Esophagus muscularis mucosa (tissue), 3 donors: ENCODE measurements at regions not wholly inside any gene's neighbourhood (a gene's known extent, or its start where the extent isn't known, plus 50 kb on each side); places are given as distances from the start of the nearest gene placed in this dataset.

Source experiments
- POLR2AphosphoS5 ChIP-seq, 2 donors: sonication (generic); formaldehyde crosslinking; IDR thresholded peaks; one replicate each; pipeline ENCODE4 v1.6.1; 2017; ENCODE audit warnings: antibody characterized with exemption in 2 of 2
- TF ChIP-seq, protein P1 (sequence below), 3 experiments: fragments of 200-600 bp in 2 of 3; fragments of 450-650 bp in 1 of 3; sonication (generic) in 2 of 3; IDR thresholded peaks; one replicate each; pipeline ENCODE4 v1.5.1; 2017 to 2019; ENCODE audit warnings: antibody characterized with exemption in 3 of 3, mild to moderate bottlenecking in 2 of 3, moderate library complexity in 1 of 3

DNA sequence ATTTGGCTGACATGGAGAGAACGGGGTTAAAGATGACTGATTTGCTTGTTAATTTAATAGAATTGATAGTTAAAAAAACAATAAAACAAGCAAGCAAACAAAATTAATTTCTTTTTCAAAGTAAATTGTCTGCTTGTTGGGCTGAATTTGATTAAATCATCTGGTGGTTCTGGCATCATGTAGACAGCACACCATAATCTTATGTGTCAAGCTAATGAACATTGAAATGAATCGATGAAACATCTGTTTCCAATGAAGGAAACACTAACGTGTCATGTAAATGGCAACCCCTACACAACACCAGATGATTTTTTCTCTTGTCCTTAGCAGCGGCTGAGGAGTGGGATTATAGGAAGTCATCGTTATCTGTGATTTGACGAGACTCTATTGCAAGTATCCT lies 399.6 kb upstream of the RAG2 start:
- TF ChIP-seq, protein P1, sequence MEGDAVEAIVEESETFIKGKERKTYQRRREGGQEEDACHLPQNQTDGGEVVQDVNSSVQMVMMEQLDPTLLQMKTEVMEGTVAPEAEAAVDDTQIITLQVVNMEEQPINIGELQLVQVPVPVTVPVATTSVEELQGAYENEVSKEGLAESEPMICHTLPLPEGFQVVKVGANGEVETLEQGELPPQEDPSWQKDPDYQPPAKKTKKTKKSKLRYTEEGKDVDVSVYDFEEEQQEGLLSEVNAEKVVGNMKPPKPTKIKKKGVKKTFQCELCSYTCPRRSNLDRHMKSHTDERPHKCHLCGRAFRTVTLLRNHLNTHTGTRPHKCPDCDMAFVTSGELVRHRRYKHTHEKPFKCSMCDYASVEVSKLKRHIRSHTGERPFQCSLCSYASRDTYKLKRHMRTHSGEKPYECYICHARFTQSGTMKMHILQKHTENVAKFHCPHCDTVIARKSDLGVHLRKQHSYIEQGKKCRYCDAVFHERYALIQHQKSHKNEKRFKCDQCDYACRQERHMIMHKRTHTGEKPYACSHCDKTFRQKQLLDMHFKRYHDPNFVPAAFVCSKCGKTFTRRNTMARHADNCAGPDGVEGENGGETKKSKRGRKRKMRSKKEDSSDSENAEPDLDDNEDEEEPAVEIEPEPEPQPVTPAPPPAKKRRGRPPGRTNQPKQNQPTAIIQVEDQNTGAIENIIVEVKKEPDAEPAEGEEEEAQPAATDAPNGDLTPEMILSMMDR (IDR thresholded peaks at IDR 0.05) = no peak
- TF ChIP-seq POLR2AphosphoS5 (IDR thresholded peaks at IDR 0.05) = no peak
